Astrocyte (in vitro differentiated cells and primary cell): ENCODE measurements at regions not wholly inside any gene's neighbourhood (a gene's known extent, or its start where the extent isn't known, plus 50 kb on each side); places are given as distances from the start of the nearest gene placed in this dataset.

Experiments
- EZH2 ChIP-seq: IDR thresholded peaks from 2 replicates; pipeline ENCODE4 v1.6.1; 2012; ENCODE audit warnings: mild to moderate bottlenecking, low read length, inconsistent platforms; ENCODE audit not compliant: insufficient read depth
- TF ChIP-seq, protein P1 (sequence below): IDR thresholded peaks from 2 replicates; pipeline ENCODE4 v1.5.1; 2011; ENCODE audit warnings: low read depth, mild to moderate bottlenecking, inconsistent platforms, low read length, moderate library complexity; ENCODE audit not compliant: insufficient read depth

DNA sequence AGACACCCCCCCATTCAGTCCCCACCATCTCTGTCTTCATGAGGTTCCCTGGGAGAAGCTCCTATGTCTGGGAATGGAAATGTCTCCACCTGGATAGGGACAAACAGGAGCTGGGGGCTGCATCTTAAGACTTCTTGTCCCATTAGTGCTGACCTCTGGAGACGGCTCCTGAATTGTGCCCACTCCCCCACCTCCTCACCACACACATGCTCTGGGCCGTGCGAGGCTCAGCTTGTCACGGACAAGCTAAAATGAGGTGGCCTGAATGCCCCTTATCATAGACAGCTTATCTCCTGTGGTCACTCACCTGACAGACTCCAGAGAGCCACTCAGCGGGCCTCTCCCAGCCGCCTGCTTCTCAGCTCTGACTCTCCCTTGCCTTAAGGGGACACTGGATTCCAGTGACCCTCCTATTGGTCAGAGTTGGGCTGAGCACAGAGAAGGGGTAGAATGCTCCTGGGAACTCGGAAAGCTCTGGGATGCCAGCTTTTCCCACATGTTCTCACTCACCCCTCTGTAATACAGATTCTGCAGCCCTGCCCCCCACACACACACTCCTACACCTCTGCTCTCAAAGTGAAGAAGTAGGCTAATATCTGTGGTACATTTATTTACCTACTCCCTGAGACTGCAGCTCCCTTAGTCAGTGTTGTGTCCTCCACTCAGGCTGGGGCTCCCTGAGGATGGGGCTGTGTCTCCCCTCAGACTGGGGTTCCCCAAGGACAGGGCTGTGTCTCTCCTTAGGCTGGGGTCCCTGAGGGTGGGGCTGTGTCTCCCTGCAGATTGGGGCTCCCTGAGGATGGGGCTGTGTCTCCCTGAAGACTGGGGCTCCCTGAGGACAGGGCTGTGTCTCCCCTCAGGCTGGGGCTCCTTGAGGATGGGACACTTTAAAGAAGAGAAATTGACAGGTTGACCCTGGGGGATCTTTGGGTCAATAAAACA lies 167.5 kb downstream of the VEGFA start:
- TF ChIP-seq, protein P1, sequence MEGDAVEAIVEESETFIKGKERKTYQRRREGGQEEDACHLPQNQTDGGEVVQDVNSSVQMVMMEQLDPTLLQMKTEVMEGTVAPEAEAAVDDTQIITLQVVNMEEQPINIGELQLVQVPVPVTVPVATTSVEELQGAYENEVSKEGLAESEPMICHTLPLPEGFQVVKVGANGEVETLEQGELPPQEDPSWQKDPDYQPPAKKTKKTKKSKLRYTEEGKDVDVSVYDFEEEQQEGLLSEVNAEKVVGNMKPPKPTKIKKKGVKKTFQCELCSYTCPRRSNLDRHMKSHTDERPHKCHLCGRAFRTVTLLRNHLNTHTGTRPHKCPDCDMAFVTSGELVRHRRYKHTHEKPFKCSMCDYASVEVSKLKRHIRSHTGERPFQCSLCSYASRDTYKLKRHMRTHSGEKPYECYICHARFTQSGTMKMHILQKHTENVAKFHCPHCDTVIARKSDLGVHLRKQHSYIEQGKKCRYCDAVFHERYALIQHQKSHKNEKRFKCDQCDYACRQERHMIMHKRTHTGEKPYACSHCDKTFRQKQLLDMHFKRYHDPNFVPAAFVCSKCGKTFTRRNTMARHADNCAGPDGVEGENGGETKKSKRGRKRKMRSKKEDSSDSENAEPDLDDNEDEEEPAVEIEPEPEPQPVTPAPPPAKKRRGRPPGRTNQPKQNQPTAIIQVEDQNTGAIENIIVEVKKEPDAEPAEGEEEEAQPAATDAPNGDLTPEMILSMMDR: no peak
- TF ChIP-seq EZH2: no peak
